Hypothalamus (tissue), 51 donors: ENCODE measurements at regions not wholly inside any gene's neighbourhood (a gene's known extent, or its start where the extent isn't known, plus 50 kb on each side); places are given as distances from the start of the nearest gene placed in this dataset.

Experiments used
- DNase-seq, 51 donors: peaks; one replicate each; lab custom pipeline; 2025; lab: John Stamatoyannopoulos, UW

DNA sequence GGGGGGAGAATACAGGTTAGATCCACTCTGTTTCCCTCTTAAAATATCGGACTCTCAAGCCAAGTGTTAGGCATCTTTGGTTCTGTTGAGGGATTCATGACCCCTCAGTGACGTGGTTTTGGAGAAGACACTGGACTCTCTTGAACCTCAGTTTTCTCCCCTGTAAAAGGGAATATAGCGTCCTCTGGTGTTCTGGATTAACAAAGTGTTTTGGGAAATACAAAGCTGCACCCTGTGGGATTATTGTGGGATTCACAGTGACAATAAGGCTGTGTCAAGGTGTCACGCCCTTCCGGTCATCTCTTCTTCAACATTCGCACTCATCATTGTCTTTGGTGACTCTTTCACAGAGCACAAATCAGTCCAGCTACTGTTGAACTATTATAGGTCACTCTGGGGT, 139.0 kb downstream of the IRX1 start:
- DNase-seq = no peak

DNA sequence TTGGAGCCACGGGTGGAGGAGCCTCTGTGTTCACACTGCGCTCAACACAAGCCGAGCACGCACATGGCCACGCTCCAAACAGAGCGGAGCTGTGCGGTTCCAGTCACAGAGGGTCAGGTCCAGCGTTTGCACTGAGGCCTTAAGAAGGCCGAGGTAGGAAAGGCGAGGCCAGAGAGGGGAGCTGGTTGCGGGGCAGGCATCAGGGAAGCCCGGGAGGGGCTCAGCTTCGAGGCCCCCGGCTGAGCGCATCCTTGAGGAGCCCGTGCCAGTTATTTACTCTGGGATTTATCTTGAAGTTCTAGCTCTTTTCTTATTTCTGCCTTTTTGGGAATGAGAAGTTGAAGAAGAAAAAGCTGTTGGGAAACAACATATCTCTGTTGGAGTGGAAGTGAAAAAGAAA, 140.8 kb downstream of the IRX1 start:
- peak in 2 of 51 donors; percentile 2 to 25 for DNase-seq

DNA sequence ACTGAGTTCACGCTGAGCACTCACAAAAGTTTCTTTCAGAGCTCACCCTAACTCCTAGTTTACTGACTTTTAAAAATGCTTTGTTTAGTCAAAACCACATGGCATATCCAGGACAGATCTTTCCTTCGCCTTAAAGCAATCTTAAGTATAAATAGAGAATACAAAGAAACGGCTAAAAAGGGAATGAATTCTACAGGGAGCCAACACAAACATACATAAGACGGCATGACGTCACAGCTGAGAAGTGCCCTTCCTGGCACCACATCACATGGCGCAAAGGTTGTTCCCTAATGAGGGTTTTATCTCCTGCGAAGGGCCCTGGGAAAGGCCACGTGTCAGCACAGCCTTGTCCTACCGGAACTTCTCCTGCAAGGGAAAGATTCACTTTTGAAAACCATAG, 141.3 kb downstream of the IRX1 start:
- DNase-seq = peak in 2 of 51 donors; percentile 7 to 20

DNA sequence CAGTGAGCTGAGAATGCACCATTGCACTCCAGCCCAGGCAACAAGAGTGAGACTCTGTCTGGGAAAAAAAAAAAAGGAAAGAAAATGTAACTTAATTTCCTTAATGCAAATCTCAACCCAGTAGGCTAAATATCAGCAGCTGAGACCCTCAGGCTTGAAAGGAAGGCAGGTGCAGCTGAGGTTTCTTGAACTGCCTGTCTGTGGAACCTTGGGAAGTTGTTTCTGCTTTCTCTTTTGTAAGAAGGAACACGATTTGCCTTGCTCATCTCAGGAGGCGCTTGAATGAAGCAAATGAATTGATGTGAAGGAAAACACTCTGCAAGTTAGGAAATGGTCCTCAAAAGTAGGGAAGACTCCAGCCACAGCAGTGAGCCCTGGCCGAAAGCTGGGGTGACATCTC, 143.3 kb downstream of the IRX1 start:
- DNase-seq = no peak

DNA sequence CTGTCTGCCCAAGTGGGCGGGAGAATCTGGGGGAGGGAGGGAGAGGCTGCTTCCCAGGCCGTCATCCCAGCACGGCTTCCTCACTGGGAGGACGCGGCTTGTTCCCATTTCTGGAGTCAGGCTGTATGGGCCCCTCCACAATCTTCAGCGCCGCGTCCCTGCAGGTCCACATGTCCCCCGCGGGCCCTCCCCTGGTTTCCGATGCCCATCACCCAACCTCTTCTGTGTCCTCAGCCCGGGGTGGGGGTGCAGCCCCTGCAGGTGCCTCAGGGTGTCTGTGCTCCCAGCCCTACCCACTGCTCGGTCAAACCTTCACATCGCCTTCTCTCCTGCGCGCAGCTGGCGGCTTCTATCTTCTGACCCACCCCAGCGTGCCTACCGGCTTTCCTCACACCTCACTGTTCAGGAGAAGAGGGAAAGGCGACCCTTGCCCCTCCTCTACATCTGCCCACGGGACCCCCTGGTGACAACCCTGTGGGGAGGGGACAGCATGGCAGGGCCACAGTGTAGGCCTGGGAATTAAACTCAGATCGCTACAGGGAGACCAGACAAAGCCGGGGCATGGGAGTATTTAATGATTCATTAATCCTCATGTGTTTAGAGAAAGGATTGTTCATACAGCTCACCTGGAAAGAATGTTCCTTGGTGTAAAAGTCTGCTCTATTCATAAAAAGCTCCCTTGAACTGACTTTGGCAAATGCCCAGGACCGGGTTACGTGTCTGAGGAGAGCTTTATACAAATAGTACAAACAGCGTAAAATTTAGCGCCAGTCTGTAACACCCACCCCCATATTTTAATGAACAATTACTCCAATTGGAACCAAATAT, 145.1 kb downstream of the IRX1 start:
- no peak for DNase-seq

DNA sequence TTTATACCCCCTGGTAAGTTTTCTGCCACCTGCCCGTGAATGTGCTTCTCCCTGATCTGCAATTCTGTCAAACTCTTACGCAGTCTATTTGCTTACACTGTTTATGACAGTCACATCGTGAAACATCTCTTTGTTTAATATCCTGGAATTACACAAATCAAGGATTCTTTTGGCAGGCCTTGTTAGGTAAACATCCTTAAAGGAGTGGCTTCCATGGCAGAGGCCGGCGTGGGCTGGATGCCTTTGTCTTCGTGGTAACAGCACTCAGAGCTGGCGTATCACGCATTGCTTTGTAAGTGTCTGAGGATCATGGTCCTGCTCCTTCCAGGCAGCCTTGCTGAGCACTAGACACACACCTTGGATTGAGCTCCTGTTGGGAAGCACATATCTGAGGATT, 145.7 kb downstream of the IRX1 start:
- DNase-seq = no peak

DNA sequence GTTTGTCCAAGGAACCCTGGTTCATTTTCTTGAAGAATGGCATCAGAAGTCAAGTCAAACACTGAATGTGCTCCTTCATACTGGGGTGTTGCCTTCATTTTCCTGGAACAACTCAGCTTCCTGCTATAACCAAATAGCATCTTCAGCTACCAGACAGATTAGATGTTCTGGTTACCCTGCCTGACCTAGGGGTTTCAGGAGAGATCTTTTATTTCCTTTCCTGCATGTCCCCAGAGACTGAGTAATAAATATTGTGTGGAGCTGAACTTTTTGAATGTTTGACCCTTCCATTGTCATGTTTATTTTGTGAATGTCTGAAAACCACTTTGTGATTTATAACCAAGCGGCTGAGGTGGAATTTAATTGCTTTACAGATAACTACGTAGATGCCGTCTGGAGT, 147.1 kb downstream of the IRX1 start:
- no peak for DNase-seq

DNA sequence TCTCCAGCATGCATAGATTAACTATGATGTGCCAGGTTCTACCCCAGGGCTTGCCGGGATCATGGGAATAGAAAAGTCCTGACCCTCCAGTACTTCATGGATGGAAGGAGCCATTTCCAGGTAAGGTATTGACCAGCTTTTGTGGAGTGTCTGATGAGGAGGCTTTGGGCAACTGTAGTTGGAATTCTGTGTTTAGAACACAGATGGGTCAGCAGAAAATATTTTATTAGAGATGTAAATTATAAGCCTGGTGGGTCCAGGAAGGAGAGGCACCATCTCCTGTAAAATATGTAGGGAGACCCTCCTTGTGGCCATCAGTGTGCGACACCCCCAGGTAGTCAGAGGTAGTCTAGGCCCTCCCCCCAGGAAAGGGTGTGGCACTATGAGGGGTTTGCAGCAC, 156.2 kb downstream of the IRX1 start:
- no peak for DNase-seq

DNA sequence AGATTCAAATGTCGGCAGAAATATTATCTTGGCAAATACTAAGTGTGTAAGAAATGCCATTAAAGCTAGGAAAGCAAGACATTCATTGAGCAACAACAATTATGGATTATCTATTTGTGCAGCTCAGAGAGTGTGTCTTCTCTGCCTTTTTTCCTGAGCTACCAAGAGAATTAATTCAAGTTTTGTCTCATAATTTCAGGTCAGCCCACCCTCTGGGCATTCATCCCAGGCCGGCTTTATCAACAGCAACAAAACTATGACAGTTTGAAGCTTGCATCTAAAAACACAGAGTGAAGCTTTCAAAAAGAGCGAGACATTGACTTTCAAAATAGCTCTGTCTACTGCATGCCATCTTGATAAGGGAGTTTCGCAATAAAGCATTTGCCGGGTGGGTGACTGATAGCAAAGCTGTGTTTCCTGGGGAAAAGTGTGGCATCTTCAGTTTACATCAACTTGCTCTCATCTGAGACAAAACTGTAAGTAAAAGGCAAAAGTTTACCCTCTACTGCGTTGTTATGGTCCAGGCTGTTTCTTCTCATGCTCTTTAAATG, 182.4 kb downstream of the IRX1 start:
- DNase-seq = no peak

DNA sequence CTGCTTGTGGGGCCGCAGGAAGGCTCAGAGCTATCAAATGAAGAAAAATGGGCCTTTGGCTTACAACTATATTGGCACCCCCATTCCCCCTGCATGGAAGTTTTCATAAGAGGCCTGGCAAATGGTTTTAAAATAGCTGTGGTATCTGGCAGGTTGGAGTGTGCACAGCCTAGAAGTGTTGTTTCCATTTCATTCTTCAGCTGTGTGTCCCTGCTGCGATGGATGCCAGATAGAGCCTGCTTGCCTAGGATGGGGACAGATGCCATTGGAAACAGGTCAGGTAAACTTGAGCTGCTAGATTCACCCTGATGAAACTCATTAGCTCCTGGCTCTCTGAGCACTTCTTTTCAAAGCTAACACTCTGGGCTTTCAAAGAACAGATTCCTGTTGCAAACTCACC, 183.3 kb downstream of the IRX1 start:
- DNase-seq = no peak

DNA sequence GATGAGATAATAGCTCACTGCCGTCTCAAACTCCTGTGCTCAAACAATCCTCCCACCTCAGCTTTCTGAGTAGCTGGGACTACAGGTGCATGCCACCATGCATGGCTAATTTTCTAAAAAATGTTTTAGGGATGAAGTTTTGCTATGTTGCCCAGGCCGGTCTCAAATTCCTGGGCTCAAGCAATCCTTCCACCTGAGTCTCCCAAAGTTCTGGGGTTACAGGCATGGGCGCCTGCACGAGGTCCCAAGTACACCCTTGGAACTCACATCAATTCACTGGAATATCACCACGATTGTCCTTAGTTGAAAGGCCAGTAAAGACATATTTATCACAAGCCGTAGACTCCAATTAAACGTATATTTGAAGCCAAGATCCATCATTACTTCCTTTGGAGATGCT, 184.6 kb downstream of the IRX1 start:
- no peak for DNase-seq

DNA sequence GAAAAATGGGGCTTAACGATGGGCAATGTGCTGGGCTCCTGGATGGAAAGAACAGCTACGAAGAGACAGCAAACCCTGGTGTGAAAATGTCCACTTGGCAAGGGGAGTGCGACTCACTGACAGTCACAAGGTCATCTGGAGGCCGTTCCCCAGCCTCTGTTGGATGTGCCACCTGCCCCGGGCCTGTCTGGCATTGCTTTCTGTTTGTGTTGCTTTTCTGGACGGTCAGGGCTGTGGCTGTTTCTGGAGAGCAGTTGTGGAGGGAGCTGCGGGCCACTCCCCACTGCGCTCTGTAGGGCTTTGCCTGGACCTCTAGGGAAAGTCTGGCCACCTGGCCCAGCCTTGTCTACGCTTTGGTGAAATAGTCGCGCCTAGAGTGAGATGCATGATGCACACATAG, 185.3 kb downstream of the IRX1 start:
- no peak for DNase-seq

DNA sequence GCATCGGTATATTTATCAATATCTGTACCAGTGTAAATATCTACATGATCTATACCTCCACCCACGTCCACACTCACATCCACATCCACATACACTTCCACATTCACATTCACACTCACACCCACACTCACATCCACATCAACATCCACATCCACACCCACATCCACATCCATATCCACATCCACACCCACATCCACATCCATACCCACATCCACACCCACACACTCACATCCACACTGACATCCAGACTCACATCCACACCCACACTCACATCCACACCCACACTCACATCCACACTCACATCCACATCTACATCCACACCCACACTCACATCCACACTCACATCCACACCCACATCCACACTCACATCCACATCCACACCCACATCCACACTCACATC, 189.2 kb downstream of the IRX1 start:
- no peak for DNase-seq

DNA sequence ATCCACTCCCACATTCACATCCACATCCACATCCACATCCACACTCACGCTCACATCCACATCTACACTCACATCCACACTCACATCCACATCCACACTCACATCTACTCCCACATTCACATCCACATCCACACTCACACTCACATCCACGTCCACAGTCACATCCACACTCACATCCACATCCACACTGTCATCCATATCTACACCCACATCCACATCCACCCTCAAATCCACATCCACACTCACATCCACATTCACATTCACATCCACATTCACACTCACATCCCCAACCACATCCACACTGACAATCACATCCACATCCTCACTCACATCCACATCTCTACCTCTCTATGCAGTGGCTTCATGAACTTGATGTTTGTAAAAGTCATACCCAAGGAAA, 190.5 kb downstream of the IRX1 start:
- no peak for DNase-seq

DNA sequence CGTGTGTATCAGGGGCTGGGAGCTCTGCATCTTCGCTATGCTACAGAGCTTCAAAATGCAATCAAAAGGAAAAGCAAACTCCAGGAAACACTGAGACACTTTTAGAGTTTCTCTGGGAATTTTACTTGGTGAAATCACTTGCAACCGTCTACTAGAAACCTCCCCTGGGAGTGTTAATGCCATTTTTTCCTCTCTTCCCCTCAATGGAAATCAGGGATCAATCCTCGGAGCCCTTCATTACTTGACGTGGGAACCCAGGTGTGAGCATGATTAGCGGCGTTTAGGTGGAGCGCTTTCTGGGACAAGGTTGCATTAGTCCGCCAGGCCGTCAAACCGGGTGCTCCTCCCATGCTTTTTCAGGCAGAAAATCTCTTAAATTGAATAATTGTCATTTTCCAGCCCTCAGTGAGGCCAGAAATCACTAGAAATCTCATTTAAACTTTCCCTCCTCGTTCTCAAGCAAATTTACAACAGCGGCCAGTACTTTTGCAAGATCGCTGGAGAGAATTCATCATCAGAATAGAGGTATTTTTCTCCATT, 191.3 kb downstream of the IRX1 start:
- DNase-seq = no peak

DNA sequence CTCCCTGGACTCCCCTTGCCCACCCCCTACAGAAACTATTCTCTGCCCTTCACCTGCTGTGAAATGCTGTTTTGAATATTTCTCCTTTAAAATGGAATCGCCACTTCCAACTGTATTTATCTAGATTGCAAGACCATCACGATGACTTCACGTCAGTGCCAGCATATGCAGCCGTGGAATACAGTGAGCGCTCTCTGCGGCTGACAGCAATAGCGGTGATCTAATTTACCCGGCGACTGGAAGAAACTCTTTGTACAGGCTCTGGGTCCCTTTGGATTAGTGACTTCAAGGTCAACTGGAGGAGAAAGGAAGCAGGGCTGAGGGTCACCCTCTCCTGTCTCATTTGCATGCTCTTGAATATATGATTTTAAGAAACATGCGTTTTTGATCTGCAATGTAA, 192.0 kb downstream of the IRX1 start:
- DNase-seq = no peak

DNA sequence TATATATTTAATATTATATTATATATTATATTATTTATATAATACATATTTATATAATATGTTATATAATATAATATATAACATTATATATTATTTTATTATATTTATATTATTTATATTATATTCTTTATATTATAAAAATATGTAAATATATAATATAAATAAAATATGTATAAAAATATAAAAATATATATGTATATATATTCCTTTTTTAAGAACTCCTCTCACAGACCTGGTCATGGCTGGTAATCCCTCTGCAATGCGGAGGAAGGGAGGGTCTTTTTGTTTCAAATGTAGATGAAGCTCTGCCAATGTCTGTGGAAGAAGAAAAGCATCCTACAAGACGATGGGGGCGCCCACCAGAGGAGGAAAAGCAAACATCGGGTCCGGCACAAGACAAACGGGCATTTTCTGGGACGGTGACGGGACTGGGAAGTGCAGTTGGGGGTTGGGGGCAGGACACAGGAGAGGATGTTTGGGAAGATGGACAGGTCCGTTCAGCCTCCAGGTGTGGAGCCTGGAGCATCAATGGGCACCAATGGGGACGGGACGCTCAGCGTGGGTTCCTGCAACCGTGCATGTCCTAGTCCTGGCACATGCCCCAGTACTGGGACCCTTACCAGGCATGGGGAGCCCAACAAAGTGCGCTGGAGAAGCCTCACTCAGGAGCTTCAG, 194.0 kb downstream of the IRX1 start:
- no peak for DNase-seq

DNA sequence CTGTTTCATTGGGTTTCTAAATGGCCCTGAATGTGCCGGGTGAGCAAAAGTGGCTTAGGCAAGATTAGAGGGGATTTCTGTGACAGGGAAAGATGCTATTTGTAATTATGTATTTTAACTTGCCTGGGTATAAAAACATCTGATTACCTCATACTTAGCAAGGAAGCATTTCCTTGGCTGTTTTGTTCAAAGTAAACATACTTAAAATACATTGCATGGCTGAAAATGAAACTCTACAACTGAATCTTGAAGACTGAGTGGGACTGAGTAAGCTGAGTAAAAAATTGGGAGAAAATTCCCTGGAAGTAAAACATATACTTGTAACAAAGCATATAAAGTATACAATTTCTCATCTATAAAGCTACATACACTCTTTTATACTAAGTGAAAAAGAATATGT, 197.5 kb downstream of the IRX1 start:
- DNase-seq = no peak

DNA sequence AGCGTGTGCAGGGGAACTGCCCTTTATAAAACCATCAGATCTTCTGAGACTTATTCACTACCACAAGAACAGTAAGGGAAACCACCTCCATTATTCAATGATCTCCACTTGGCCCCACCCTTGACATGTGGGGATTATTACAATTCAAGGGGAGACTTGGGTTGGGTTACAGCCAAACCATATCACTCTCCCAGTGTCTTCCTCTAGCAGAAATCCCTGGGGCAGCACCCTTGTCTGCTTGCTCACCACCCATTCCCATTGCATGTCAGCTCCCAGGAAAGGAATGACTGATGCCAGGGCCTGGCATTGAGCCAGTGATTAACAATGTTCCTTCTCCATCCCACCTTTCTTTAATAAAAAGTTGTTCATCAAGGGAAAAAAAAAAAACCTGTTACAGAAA, 199.0 kb downstream of the IRX1 start:
- no peak for DNase-seq

DNA sequence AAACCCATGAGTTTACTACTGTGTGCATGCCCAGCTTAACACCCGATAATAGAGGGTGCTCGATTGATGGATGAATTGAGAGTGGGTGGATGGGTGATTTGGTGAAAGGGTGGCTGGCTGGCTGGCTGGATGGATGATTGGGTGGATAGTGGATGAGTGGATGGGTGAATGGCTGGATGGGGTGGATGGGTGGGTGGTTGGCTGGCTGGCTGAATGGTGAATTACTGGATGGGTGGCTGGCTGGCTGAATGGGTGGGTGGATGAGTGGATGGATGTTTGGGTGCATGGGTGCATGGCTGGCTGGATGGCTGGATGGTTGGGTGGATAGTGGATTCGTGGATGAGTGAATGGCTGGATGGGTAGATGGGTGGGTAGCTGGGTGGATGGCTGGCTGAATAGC, 201.1 kb downstream of the IRX1 start:
- DNase-seq = no peak

DNA sequence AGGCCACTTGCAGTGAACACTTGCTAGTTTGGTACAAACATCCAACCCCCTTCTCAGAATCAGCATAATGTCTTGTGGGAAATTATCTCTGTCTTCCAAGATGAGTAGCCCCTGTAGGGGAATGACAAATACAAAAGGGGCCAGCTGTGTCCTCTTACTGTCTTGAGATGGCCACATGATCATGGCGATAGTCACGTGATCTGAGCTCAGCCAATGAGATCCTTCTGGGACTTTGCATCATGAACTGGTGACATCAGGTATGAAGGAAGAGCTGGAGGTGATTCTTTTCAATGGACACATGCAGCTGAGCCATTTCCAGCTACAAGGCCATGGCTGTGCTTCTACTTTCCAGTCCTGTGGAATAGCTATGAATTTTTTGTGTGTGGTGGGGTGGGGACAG, 206.3 kb downstream of the IRX1 start:
- no peak for DNase-seq

DNA sequence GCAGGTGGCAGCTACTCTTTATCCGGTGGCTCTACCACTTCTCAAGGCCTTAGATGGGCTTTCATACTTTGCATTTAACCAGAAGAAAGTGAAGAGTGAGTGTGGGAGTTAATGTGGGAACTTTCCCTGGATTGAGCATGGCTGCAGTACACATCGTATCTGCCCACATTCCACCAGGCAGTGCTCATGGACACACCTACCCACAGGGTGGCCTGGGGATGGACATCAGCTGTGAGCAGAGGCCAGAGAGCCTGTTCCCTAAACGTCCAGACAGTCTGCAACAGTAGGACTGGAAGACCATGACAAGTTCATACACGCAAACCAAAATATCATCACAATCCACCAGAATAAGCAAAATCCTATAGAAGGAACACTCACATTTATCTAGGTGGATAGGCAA, 213.8 kb downstream of the IRX1 start:
- DNase-seq = no peak
